ENCODE measurements at regions not wholly inside any gene's neighbourhood (a gene's known extent, or its start where the extent isn't known, plus 50 kb on each side); places are given as distances from the start of the nearest gene placed in this dataset.

DNA sequence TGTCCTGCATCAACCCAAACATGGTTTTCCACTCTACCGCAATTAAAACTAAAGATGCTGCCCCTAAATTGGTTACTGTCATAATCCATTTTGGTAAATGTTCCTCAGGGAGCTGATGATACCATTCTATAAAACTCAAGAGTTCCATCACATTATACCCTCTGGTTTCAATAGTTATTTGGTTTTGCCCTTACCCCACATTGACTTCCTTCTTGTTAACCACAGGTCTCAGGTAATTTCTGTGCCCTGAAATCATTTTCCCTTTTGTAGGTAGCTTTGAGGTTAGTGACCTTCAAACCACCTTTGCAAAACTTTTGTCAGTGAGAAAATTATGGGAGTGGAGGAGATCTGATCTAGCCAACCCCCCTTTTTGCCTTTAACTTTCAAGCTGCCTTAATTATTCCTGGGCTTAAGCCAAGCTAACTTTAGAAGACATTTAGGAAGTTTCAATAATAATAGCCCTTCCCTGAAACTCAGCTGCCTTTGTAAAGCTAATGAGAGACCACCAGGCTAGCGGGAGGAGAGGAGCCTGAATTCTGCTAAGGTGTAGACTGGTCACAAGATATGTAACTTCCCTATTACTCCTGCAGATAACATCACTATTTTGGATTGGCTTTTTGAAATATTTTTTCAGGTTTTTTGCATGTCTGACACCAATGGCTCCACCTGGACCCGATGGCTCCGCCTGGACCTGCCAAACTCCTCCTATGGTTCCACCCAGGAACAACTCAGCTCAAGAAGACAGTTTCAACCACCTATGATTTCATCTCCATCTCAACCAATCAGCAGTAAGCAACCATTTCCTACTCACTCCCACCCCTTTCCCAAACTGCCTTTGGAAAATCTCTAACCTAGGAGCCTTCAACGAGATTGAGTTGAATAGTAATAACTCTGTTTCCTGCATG lies 224.9 kb downstream of the HS3ST3B1 start:
- H2BK120ac ChIP-seq (replicated peaks; ENCODE audit: low read depth, low read length): peak overlapping the region; percentile 100
- H3K23ac ChIP-seq (ENCODE audit: insufficient read length): no peak overlapping the region
- peak; percentile 97 for FAIRE-seq
- no peaks in the 10 kb centered on the region for H3K79me2 ChIP-seq (ENCODE audit: control insufficient read depth in 1 of 2, insufficient read depth in 2 of 2, low read length in 2 of 2)
- peak overlapping the region in 3 of 4 experiments; percentile 9 to 44 (median 24); a peak in 4 of 8 replicates for H3K4me3 ChIP-seq (ENCODE audit: extremely low read depth in 1 of 4, insufficient read depth in 2 of 4, low read depth in 3 of 4, low read length in 4 of 4)
- H3K23me2 ChIP-seq (ENCODE audit: low read depth, low read length): no peaks in the 10 kb centered on the region; the same call in 1 of the 2 replicates
- peak overlapping the region; percentile 96 for H2BK12ac ChIP-seq (ENCODE audit: low read depth, low read length)
- H3K4me1 ChIP-seq (replicated peaks in 1 of 4; ENCODE audit: control insufficient read depth in 3 of 4, insufficient read depth in 4 of 4, low read length in 3 of 4): peaks cover 7 to 19% (median 16%) of the 10 kb centered on the region in 4 experiments
- no peak overlapping the region for H2AFZ ChIP-seq (ENCODE audit: low read length)
- no peaks in the 10 kb centered on the region for H3K36me3 ChIP-seq (ENCODE audit: control insufficient read depth in 2 of 4, insufficient read depth in 4 of 4, low read length in 3 of 4)
- peak overlapping the region; percentile 93 for H3K18ac ChIP-seq (ENCODE audit: extremely low read depth, low read length)
- H4K91ac ChIP-seq (replicated peaks; ENCODE audit: insufficient read length, low read length): peak overlapping the region; percentile 98
- H3K4ac ChIP-seq (replicated peaks; ENCODE audit: insufficient read length, low read depth, low read length): peak overlapping the region; percentile 98
- POLR2A ChIA-PET (ENCODE audit: partially characterized antibody): interaction anchor here (0.6 to 1.7 kb wide), 2 partner anchors 10 to 390 kb away, joined by 4 to 6 read pairs; no protein-coding TSS in a partner anchor
- no peaks in the 10 kb centered on the region for H3K9me3 ChIP-seq (ENCODE audit: insufficient read depth in 2 of 2, low read depth in 1 of 2, low read length in 1 of 2)
- H4K8ac ChIP-seq (ENCODE audit: extremely low read depth, insufficient read depth, low read length): no peak overlapping the region
- H3K14ac ChIP-seq (ENCODE audit: insufficient read length): peak overlapping the region; percentile 58
- CTCF ChIA-PET (ENCODE audit: partially characterized antibody): interaction anchor here (0.5 to 2.2 kb wide), 2 partner anchors 10 to 43 kb away, joined by 3 to 7 read pairs; no protein-coding TSS in a partner anchor
- peak overlapping the region; percentile 96; the same call in 1 of the 2 replicates for H2BK5ac ChIP-seq (ENCODE audit: low read depth, low read length)
- no peak overlapping the region for H2BK15ac ChIP-seq (ENCODE audit: low read length)
- no peaks in the 10 kb centered on the region for H4K20me1 ChIP-seq (replicated peaks in 1 of 2; ENCODE audit: control insufficient read depth in 1 of 2, insufficient read depth in 2 of 2, low read length in 2 of 2)
- H4K5ac ChIP-seq (ENCODE audit: insufficient read length, low read depth, low read length): peak overlapping the region; percentile 92
- H3K27me3 ChIP-seq (replicated peaks in 1 of 4; ENCODE audit: control insufficient read depth in 3 of 4, extremely low read depth in 1 of 4, insufficient read depth in 3 of 4, low read length in 3 of 4): no peaks in the 10 kb centered on the region
- H3K27ac ChIP-seq (ENCODE audit: low read depth, low read length): peak overlapping the region; percentile 75
- WGBS, 2 experiments (ENCODE audit: extremely low coverage in 1 of 2, insufficient coverage in 1 of 2, insufficient read length in 1 of 2, insufficient replicate concordance in 2 of 2, low coverage in 1 of 2, low lambda C conversion rate in 2 of 2, missing lambda C conversion rate in 1 of 2): 6% methylated on average over 5 of the region's 5 CpGs; no CpG with 5 or more reads in 1 of the 2 experiments
- DNase-seq (ENCODE audit: low read depth in 1 of 2, low spot score in 2 of 2): peak; percentile 56 to 61
- H3K56ac ChIP-seq (replicated peaks; ENCODE audit: insufficient read length, low read depth, low read length): peak overlapping the region; percentile 60
- H3K4me2 ChIP-seq (ENCODE audit: insufficient read depth in 1 of 2, low read depth in 2 of 2, low read length in 2 of 2): peak overlapping the region; percentile 61 to 71
- no peak overlapping the region; a peak in 1 of 7 replicates for H3K9ac ChIP-seq (replicated peaks in 1 of 4; ENCODE audit: extremely low read depth in 1 of 4, low read depth in 3 of 4, low read length in 3 of 4)
- no peaks in the 10 kb centered on the region for H3K79me1 ChIP-seq (ENCODE audit: low read depth, low read length)
- peak overlapping the region; percentile 93; the same call in 1 of the 2 replicates for H2AK5ac ChIP-seq (ENCODE audit: low read depth, low read length)
- peak overlapping the region; percentile 98 for H2BK20ac ChIP-seq (ENCODE audit: low read length)
- TF ChIP-seq RNF2 (IDR thresholded peaks at IDR 0.05; ENCODE audit: borderline replicate concordance, low read depth, low read length, missing control alignments, poor library complexity, severe bottlenecking) (no peak), EP300 (IDR thresholded peaks at IDR 0.05; ENCODE audit: borderline replicate concordance in 1 of 2, low read depth in 2 of 2, low read length in 2 of 2) (no peak; a peak in 1 of 3 replicates), SRF (IDR thresholded peaks at IDR 0.05; ENCODE audit: low read depth, low read length) (no peak), SP1 (IDR thresholded peaks at IDR 0.05; ENCODE audit: low read depth, low read length) (no peak), ASH2L (IDR thresholded peaks at IDR 0.05; ENCODE audit: low read length) (peak; percentile 74), NANOG (IDR thresholded peaks at IDR 0.05; ENCODE audit: insufficient read depth, low read depth, low read length, poor library complexity, severe bottlenecking) (no peak), CHD1 (IDR thresholded peaks at IDR 0.05; ENCODE audit: low read depth, low read length) (no peak), PHF8 (conservative IDR thresholded peaks at IDR 0.05; ENCODE audit: low read depth, low read length) (no peak), CHD2 (IDR thresholded peaks at IDR 0.05; ENCODE audit: low read length) (no peak), HDAC2 (IDR thresholded peaks at IDR 0.05; ENCODE audit: borderline replicate concordance in 1 of 2, low read depth in 2 of 2, low read length in 2 of 2) (0 out of 4 replicates have a peak, but pooled peaks of 1 of the 2 experiments have one; percentile 66)

All from H1 (cell line).